IMR-90 (cell line): ENCODE measurements at regions not wholly inside any gene's neighbourhood (a gene's known extent, or its start where the extent isn't known, plus 50 kb on each side); places are given as distances from the start of the nearest gene placed in this dataset.

Source experiments
- ATAC-seq: fragments of 200-7000 bp; cut with Tn5 transposase; 2 replicates; pipeline ENCODE4 v1.9.1; 2020; ENCODE audit warnings: low read depth, mild to moderate bottlenecking, moderate library complexity
- BruUV-seq: library from RNA; stranded (reverse); fragments of 400-500 nt; replicated peaks from 2 replicates; lab custom pipeline; 2021; lab: Mats Ljungman, UMichigan
- CTCF ChIA-PET: fragments of 300-600 bp; formaldehyde crosslinking; extraction: SDS; loops from one replicate; lab custom pipeline; 2021; ENCODE audit warnings: antibody characterized with exemption; lab: Yijun Ruan, JAX
- POLR2A ChIA-PET: fragments of 300-600 bp; sonication (Branson Sonifier 250); formaldehyde crosslinking; loops from one replicate; lab custom pipeline; 2022; ENCODE audit warnings: antibody characterized with exemption; ENCODE audit not compliant: unreplicated experiment; lab: Charles Lee
- DNase-seq: peaks from one replicate; pipeline ENCODE4 v3.0.0; 2013
- H2AFZ ChIP-seq: replicated peaks from 2 replicates; pipeline ENCODE3; 2013; ENCODE audit warnings: low read length, mild to moderate bottlenecking; ENCODE audit not compliant: poor library complexity
- H2AK5ac ChIP-seq: 2 replicates; pipeline ENCODE4 v1.6.1; 2013; ENCODE audit warnings: low read depth, low read length, inconsistent platforms
- H2AK9ac ChIP-seq: replicated peaks from 2 replicates; pipeline ENCODE3; 2013; ENCODE audit warnings: mild to moderate bottlenecking, low read depth, low read length, moderate library complexity; ENCODE audit not compliant: poor library complexity
- H2BK120ac ChIP-seq: 2 replicates; pipeline ENCODE4 v1.6.1; 2013; ENCODE audit warnings: low read depth, low read length, inconsistent platforms
- H2BK15ac ChIP-seq: 3 replicates; pipeline ENCODE4 v1.6.1; 2013; ENCODE audit warnings: low read depth, low read length, inconsistent platforms
- H2BK20ac ChIP-seq: 2 replicates; pipeline ENCODE4 v1.6.1; 2013; ENCODE audit warnings: low read depth, mild to moderate bottlenecking, inconsistent platforms, low read length, moderate library complexity
- H2BK5ac ChIP-seq: 2 replicates; pipeline ENCODE4 v1.6.1; 2013; ENCODE audit warnings: mild to moderate bottlenecking, low read depth, low read length, inconsistent platforms; ENCODE audit not compliant: poor library complexity, severe bottlenecking
- H3K14ac ChIP-seq: replicated peaks from 2 replicates; pipeline ENCODE4 v1.6.1; 2013; ENCODE audit warnings: low read depth, low read length, inconsistent platforms
- H3K18ac ChIP-seq: 2 replicates; pipeline ENCODE4 v1.6.1; 2013; ENCODE audit warnings: low read depth, low read length, control low read depth
- H3K23ac ChIP-seq: 2 replicates; pipeline ENCODE4 v1.6.1; 2013; ENCODE audit warnings: low read depth, low read length, inconsistent platforms
- H3K27ac ChIP-seq: 2 replicates; pipeline ENCODE4 v1.5.1; 2013; ENCODE audit warnings: mild to moderate bottlenecking, control low read depth, low read length; ENCODE audit not compliant: insufficient read depth
- H3K27me3 ChIP-seq: 2 replicates; pipeline ENCODE4 v1.6.1; 2013; ENCODE audit warnings: low read length; ENCODE audit not compliant: control insufficient read depth, insufficient read depth
- H3K36me3 ChIP-seq: 2 replicates; pipeline ENCODE4 v1.6.1; 2013; ENCODE audit warnings: low read length, mixed read lengths; ENCODE audit not compliant: control insufficient read depth, insufficient read depth
- H3K4ac ChIP-seq: 2 replicates; pipeline ENCODE4 v1.6.1; 2013; ENCODE audit warnings: low read depth, low read length, inconsistent platforms
- H3K4me1 ChIP-seq: 2 replicates; pipeline ENCODE4 v1.6.1; 2013; ENCODE audit warnings: low read length, mixed read lengths; ENCODE audit not compliant: control insufficient read depth, insufficient read depth
- H3K4me2 ChIP-seq: 2 replicates; pipeline ENCODE4 v1.6.1; 2013; ENCODE audit warnings: low read depth, mild to moderate bottlenecking, control low read depth, low read length, moderate library complexity
- H3K4me3 ChIP-seq: 2 replicates; pipeline ENCODE4 v1.5.1; 2013; ENCODE audit warnings: low read depth, mild to moderate bottlenecking, control low read depth, low read length, moderate library complexity; ENCODE audit not compliant: insufficient read depth
- H3K56ac ChIP-seq: 2 replicates; pipeline ENCODE4 v1.6.1; 2013; ENCODE audit warnings: low read length, inconsistent platforms; ENCODE audit not compliant: insufficient read depth; ENCODE audit errors: extremely low read depth
- H3K79me1 ChIP-seq, 2 experiments: 2 replicates each; pipeline ENCODE4 v1.6.1; 2013; ENCODE audit warnings: low read length in 2 of 2, inconsistent platforms in 1 of 2, low read depth in 1 of 2
- H3K9ac ChIP-seq: 2 replicates; pipeline ENCODE4 v1.6.1; 2013; ENCODE audit warnings: low read depth, low read length, control low read depth
- H3K9me1 ChIP-seq: 2 replicates; pipeline ENCODE4 v1.6.1; 2013; ENCODE audit warnings: low read length, inconsistent platforms; ENCODE audit not compliant: insufficient read depth
- H3K9me3 ChIP-seq: 2 replicates; pipeline ENCODE4 v1.6.1; 2013; ENCODE audit warnings: low read length; ENCODE audit not compliant: control insufficient read depth, insufficient read depth
- H4K20me1 ChIP-seq: 2 replicates; pipeline ENCODE4 v1.6.1; 2013; ENCODE audit warnings: low read length, inconsistent platforms; ENCODE audit not compliant: insufficient read depth
- H4K5ac ChIP-seq: 2 replicates; pipeline ENCODE4 v1.6.1; 2013; ENCODE audit warnings: mild to moderate bottlenecking, low read depth, low read length, control low read depth
- H4K8ac ChIP-seq, 2 experiments: 2 replicates each; pipeline ENCODE4 v1.6.1; 2013; ENCODE audit warnings: low read depth in 2 of 2, low read length in 2 of 2, control low read depth in 1 of 2, inconsistent platforms in 1 of 2
- H4K91ac ChIP-seq: 2 replicates; pipeline ENCODE4 v1.6.1; 2013; ENCODE audit warnings: low read depth, low read length, inconsistent platforms; ENCODE audit not compliant: insufficient read depth
- BHLHE40 ChIP-seq: fragments of 150-350 bp; IDR thresholded peaks from 2 replicates; pipeline ENCODE4 v1.6.1; 2016; ENCODE audit warnings: mild to moderate bottlenecking, low read depth, low read length
- ELK1 ChIP-seq: fragments of 150-350 bp; IDR thresholded peaks from 2 replicates; pipeline ENCODE4 v1.6.1; 2016; ENCODE audit warnings: low read depth, mild to moderate bottlenecking, low read length, moderate library complexity, borderline replicate concordance
- FOS ChIP-seq: fragments of 150-350 bp; IDR thresholded peaks from 2 replicates; pipeline ENCODE4 v1.6.1; 2016; ENCODE audit warnings: low read depth, low read length
- MAFK ChIP-seq: IDR thresholded peaks from 2 replicates; pipeline ENCODE4 v1.6.1; 2012; ENCODE audit warnings: low read depth, low read length, improper control_type of control experiment
- NFE2L2 ChIP-seq: fragments of 150-350 bp; IDR thresholded peaks from 2 replicates; pipeline ENCODE4 v1.6.1; 2016; ENCODE audit warnings: low read depth, mild to moderate bottlenecking, low read length
- POLR2A ChIP-seq: IDR thresholded peaks from 2 replicates; pipeline ENCODE4 v1.6.1; 2012; ENCODE audit warnings: mild to moderate bottlenecking, low read depth, low read length
- RAD21 ChIP-seq: IDR thresholded peaks from 2 replicates; pipeline ENCODE4 v1.6.1; 2012; ENCODE audit warnings: low read length, improper control_type of control experiment
- RCOR1 ChIP-seq: IDR thresholded peaks from 2 replicates; pipeline ENCODE4 v1.6.1; 2012; ENCODE audit warnings: mild to moderate bottlenecking, low read length, improper control_type of control experiment; ENCODE audit not compliant: insufficient replicate concordance
- RFX5 ChIP-seq: IDR thresholded peaks from 2 replicates; pipeline ENCODE4 v1.8.0; 2012; ENCODE audit warnings: low read depth, mild to moderate bottlenecking, low read length, moderate library complexity
- SMC3 ChIP-seq: fragments of 150-350 bp; IDR thresholded peaks from 2 replicates; pipeline ENCODE4 v1.6.1; 2016; ENCODE audit warnings: low read depth, mild to moderate bottlenecking, antibody characterized with exemption, low read length, moderate library complexity
- USF2 ChIP-seq: fragments of 150-350 bp; IDR thresholded peaks from 2 replicates; pipeline ENCODE4 v1.6.1; 2017; ENCODE audit warnings: mild to moderate bottlenecking, antibody characterized with exemption, low read length, low read depth
- WGBS, 2 experiments: methylation state at CpG; one replicate each; pipeline versions ENCODE4 v1.1.5 to v1.1.7; 2013; ENCODE audit warnings: missing lambda C conversion rate in 2 of 2; ENCODE audit not compliant: insufficient read length in 1 of 2; ENCODE audit errors: extremely low coverage in 2 of 2; 5-methylcytosine and 5-hydroxymethylcytosine counted together
- dilution Hi-C: fragments of 300-500 bp; cut with HindIII; formaldehyde crosslinking; loops from one replicate; pipeline ENCODE4 v1.14.3; 2018; ENCODE audit warnings: low sequenced_read_pairs; ENCODE audit not compliant: unreplicated experiment
- in situ Hi-C: fragments of 300-500 bp; cut with MboI; formaldehyde crosslinking; loops from 3 replicates; pipeline ENCODE4 v1.14.3; 2019; ENCODE audit warnings: low sequenced_read_pairs, inconsistent platforms, mixed read lengths
- intact Hi-C: fragments of 100-400 bp; cut with micrococcal nuclease; formaldehyde crosslinking; loops from 2 replicates; pipeline ENCODE4 v1.10.0; 2022

GRCh38 chrX:95539041-95539440 lies 1145.6 kb upstream of the DIAPH2 start:
- H3K9me3 ChIP-seq: no peaks in the 10 kb centered on the region
- ChIA-PET CTCF (no interaction called here), POLR2A (no interaction called here)
- no peak overlapping the region for H3K4me3 ChIP-seq
- H3K18ac ChIP-seq: no peak overlapping the region
- no peak overlapping the region for H3K9ac ChIP-seq
- H3K4ac ChIP-seq: no peak overlapping the region
- no peak overlapping the region for H3K14ac ChIP-seq
- WGBS, 2 experiments: no CpG with 5 or more reads among the region's 3 CpGs
- dilution Hi-C loops (no loop called here), intact Hi-C loops (no loop called here), in situ Hi-C loops (no loop called here)
- DNase-seq: no peak
- no peak overlapping the region for H2AK9ac ChIP-seq
- H2BK5ac ChIP-seq: no peak overlapping the region
- no peak overlapping the region for H3K23ac ChIP-seq
- no peak overlapping the region for H4K91ac ChIP-seq
- H4K5ac ChIP-seq: no peak overlapping the region
- H4K20me1 ChIP-seq: no peaks in the 10 kb centered on the region
- no peak overlapping the region for H4K8ac ChIP-seq
- no peak overlapping the region for H3K56ac ChIP-seq
- H3K4me2 ChIP-seq: no peak overlapping the region
- H2AK5ac ChIP-seq: no peak overlapping the region
- no peak for ATAC-seq
- BruUV-seq: no TSS peak
- H2BK120ac ChIP-seq: no peak overlapping the region
- no peak overlapping the region for H2AFZ ChIP-seq
- H2BK15ac ChIP-seq: no peak overlapping the region
- H3K27me3 ChIP-seq: no peaks in the 10 kb centered on the region
- TF ChIP-seq MAFK (no peak), SMC3 (no peak), RFX5 (no peak), POLR2A (no peak), RCOR1 (no peak), USF2 (no peak), BHLHE40 (no peak), NFE2L2 (no peak), RAD21 (no peak), FOS (no peak), ELK1 (no peak)
- no peaks in the 10 kb centered on the region for H3K9me1 ChIP-seq
- H3K27ac ChIP-seq: no peak overlapping the region
- H3K79me1 ChIP-seq: no peaks in the 10 kb centered on the region
- no peaks in the 10 kb centered on the region for H3K4me1 ChIP-seq
- H2BK20ac ChIP-seq: no peak overlapping the region
- H3K36me3 ChIP-seq: no peaks in the 10 kb centered on the region
